H9 (cell line): ENCODE measurements at regions not wholly inside any gene's neighbourhood (a gene's known extent, or its start where the extent isn't known, plus 50 kb on each side); places are given as distances from the start of the nearest gene placed in this dataset.

ENCODE experiments used
- DNase-seq: peaks from one replicate; pipeline ENCODE4 v3.0.0-alpha.2; 2017
- H2AFZ ChIP-seq: one replicate; pipeline ENCODE4 v1.6.1; 2013; ENCODE audit warnings: mild to moderate bottlenecking, low read length, control low read depth, moderate library complexity
- H2AK5ac ChIP-seq: 2 replicates; pipeline ENCODE4 v1.6.1; 2013; ENCODE audit warnings: low read length, control low read depth, mixed read lengths; ENCODE audit not compliant: insufficient read length
- H2BK120ac ChIP-seq: one replicate; pipeline ENCODE4 v1.6.1; 2013; ENCODE audit warnings: low read depth, mild to moderate bottlenecking, low read length, control low read depth, inconsistent platforms; ENCODE audit not compliant: poor library complexity, severe bottlenecking
- H2BK12ac ChIP-seq: 2 replicates; pipeline ENCODE4 v1.6.1; 2013; ENCODE audit warnings: low read length, control low read depth, mixed read lengths, low read depth; ENCODE audit not compliant: insufficient read length
- H2BK15ac ChIP-seq: 2 replicates; pipeline ENCODE4 v1.6.1; 2013; ENCODE audit warnings: low read depth, low read length, control low read depth
- H2BK20ac ChIP-seq: one replicate; pipeline ENCODE4 v1.6.1; 2013; ENCODE audit warnings: low read depth, mild to moderate bottlenecking, low read length, control low read depth, inconsistent platforms; ENCODE audit not compliant: poor library complexity, severe bottlenecking
- H2BK5ac ChIP-seq: 2 replicates; pipeline ENCODE4 v1.6.1; 2013; ENCODE audit warnings: low read length, control low read depth, mixed read lengths; ENCODE audit not compliant: insufficient read length
- H3K14ac ChIP-seq: 2 replicates; pipeline ENCODE4 v1.6.1; 2013; ENCODE audit warnings: low read length, control low read depth; ENCODE audit not compliant: insufficient read depth
- H3K18ac ChIP-seq: 2 replicates; pipeline ENCODE4 v1.6.1; 2013; ENCODE audit warnings: low read depth, mild to moderate bottlenecking, mixed read lengths, low read length, control low read depth; ENCODE audit not compliant: insufficient read length
- H3K23ac ChIP-seq: 2 replicates; pipeline ENCODE4 v1.6.1; 2013; ENCODE audit warnings: low read length, control low read depth, mixed read lengths, low read depth; ENCODE audit not compliant: insufficient read length
- H3K23me2 ChIP-seq: 2 replicates; pipeline ENCODE4 v1.6.1; 2013; ENCODE audit warnings: low read depth, mild to moderate bottlenecking, mixed read lengths, low read length, control low read depth; ENCODE audit not compliant: insufficient read length, poor library complexity, severe bottlenecking
- H3K27ac ChIP-seq: 2 replicates; pipeline ENCODE4 v1.5.1; 2013; ENCODE audit warnings: low read length, control low read depth, mixed read lengths, low read depth; ENCODE audit not compliant: insufficient read length
- H3K27me3 ChIP-seq: 2 replicates; pipeline ENCODE4 v1.6.1; 2013; ENCODE audit warnings: low read length, control low read depth, inconsistent platforms; ENCODE audit not compliant: insufficient read depth
- H3K4ac ChIP-seq: 2 replicates; pipeline ENCODE4 v1.6.1; 2013; ENCODE audit warnings: low read depth, mild to moderate bottlenecking, control low read depth, inconsistent platforms, low read length, moderate library complexity
- H3K4me1 ChIP-seq: 2 replicates; pipeline ENCODE4 v1.6.1; 2013; ENCODE audit warnings: low read length, control low read depth, inconsistent platforms; ENCODE audit not compliant: insufficient read depth
- H3K4me2 ChIP-seq: 2 replicates; pipeline ENCODE4 v1.6.1; 2013; ENCODE audit warnings: low read length, control low read depth, mixed read lengths; ENCODE audit not compliant: insufficient read length, insufficient read depth
- H3K56ac ChIP-seq: 2 replicates; pipeline ENCODE4 v1.6.1; 2013; ENCODE audit warnings: low read depth, mild to moderate bottlenecking, mixed read lengths, low read length, control low read depth; ENCODE audit not compliant: insufficient read length
- H3K79me1 ChIP-seq: 2 replicates; pipeline ENCODE4 v1.6.1; 2013; ENCODE audit warnings: low read depth, mild to moderate bottlenecking, moderate library complexity, low read length, control low read depth, inconsistent platforms; ENCODE audit not compliant: insufficient read depth, poor library complexity, severe bottlenecking
- H3K79me2 ChIP-seq: 2 replicates; pipeline ENCODE4 v1.6.1; 2013; ENCODE audit warnings: low read length, control low read depth, inconsistent platforms; ENCODE audit not compliant: insufficient read depth
- H3K9ac ChIP-seq: 2 replicates; pipeline ENCODE4 v1.6.1; 2013; ENCODE audit warnings: low read length, control low read depth, mixed read lengths; ENCODE audit not compliant: insufficient read length; ENCODE audit errors: extremely low read depth
- H3K9me3 ChIP-seq: one replicate; pipeline ENCODE4 v1.6.1; 2013; ENCODE audit warnings: low read depth, low read length, inconsistent platforms; ENCODE audit not compliant: control insufficient read depth
- H3T11ph ChIP-seq: one replicate; pipeline ENCODE4 v1.6.1; 2013; ENCODE audit warnings: mild to moderate bottlenecking, low read length, control low read depth, inconsistent platforms
- H4K20me1 ChIP-seq: one replicate; pipeline ENCODE4 v1.6.1; 2013; ENCODE audit not compliant: control insufficient read depth, insufficient read length, insufficient read depth
- H4K5ac ChIP-seq: 2 replicates; pipeline ENCODE4 v1.6.1; 2013; ENCODE audit warnings: low read depth, mild to moderate bottlenecking, mixed read lengths, low read length, control low read depth; ENCODE audit not compliant: insufficient read length
- H4K8ac ChIP-seq: replicated peaks from 2 replicates; pipeline ENCODE4 v1.6.1; 2013; ENCODE audit warnings: low read length, control low read depth, mixed read lengths, low read depth; ENCODE audit not compliant: insufficient read length
- H4K91ac ChIP-seq: 2 replicates; pipeline ENCODE4 v1.6.1; 2013; ENCODE audit warnings: low read depth, mild to moderate bottlenecking, moderate library complexity, mixed read lengths, low read length, control low read depth; ENCODE audit not compliant: insufficient read length
- H3K27ac Mint-ChIP-seq, 3 experiments: 2 replicates in 2 of 3; 3 replicates in 1 of 3; pipeline ENCODE4 v1.8.0; 2020 to 2021; ENCODE audit warnings: mixed read lengths in 3 of 3, mild to moderate bottlenecking in 1 of 3, moderate library complexity in 1 of 3
- H3K27me3 Mint-ChIP-seq: 2 replicates; pipeline ENCODE4 v1.8.0; 2021; ENCODE audit warnings: low read depth, mild to moderate bottlenecking, moderate library complexity, mixed read lengths
- H3K36me3 Mint-ChIP-seq, 3 experiments: 2 replicates in 2 of 3; 3 replicates in 1 of 3; pipeline ENCODE4 v1.8.0; 2020 to 2021; ENCODE audit warnings: low read depth in 3 of 3, mixed read lengths in 3 of 3; ENCODE audit not compliant: insufficient read depth in 1 of 3
- H3K4me1 Mint-ChIP-seq, 2 experiments: 2 replicates each; pipeline ENCODE4 v1.8.0; 2020; ENCODE audit warnings: mixed read lengths in 2 of 2
- H3K4me3 Mint-ChIP-seq, 2 experiments: 2 replicates in 1 of 2; 3 replicates in 1 of 2; pipeline ENCODE4 v1.8.0; 2020 to 2021; ENCODE audit warnings: mild to moderate bottlenecking in 2 of 2, mixed read lengths in 2 of 2, moderate library complexity in 1 of 2
- H3K9me3 Mint-ChIP-seq, 2 experiments: 2 replicates in 1 of 2; 3 replicates in 1 of 2; pipeline ENCODE4 v1.8.0; 2020; ENCODE audit warnings: mild to moderate bottlenecking in 2 of 2, mixed read lengths in 2 of 2, moderate library complexity in 1 of 2
- WGBS: extraction: QIAGEN DNeasy Blood & Tissue Kit; methylation state at CpG from one replicate; pipeline ENCODE4 v1.1.7; 2013; ENCODE audit warnings: missing lambda C conversion rate, low lambda C conversion rate, mixed read lengths; ENCODE audit not compliant: insufficient read length; ENCODE audit errors: extremely low coverage; 5-methylcytosine and 5-hydroxymethylcytosine counted together
- TF ChIP-seq, protein P1 (sequence below): fragments of 200-600 bp; sonication (generic); conservative IDR thresholded peaks from 3 replicates; pipeline ENCODE4 v1.8.0; 2021; ENCODE audit warnings: antibody characterized with exemption, mild to moderate bottlenecking

DNA sequence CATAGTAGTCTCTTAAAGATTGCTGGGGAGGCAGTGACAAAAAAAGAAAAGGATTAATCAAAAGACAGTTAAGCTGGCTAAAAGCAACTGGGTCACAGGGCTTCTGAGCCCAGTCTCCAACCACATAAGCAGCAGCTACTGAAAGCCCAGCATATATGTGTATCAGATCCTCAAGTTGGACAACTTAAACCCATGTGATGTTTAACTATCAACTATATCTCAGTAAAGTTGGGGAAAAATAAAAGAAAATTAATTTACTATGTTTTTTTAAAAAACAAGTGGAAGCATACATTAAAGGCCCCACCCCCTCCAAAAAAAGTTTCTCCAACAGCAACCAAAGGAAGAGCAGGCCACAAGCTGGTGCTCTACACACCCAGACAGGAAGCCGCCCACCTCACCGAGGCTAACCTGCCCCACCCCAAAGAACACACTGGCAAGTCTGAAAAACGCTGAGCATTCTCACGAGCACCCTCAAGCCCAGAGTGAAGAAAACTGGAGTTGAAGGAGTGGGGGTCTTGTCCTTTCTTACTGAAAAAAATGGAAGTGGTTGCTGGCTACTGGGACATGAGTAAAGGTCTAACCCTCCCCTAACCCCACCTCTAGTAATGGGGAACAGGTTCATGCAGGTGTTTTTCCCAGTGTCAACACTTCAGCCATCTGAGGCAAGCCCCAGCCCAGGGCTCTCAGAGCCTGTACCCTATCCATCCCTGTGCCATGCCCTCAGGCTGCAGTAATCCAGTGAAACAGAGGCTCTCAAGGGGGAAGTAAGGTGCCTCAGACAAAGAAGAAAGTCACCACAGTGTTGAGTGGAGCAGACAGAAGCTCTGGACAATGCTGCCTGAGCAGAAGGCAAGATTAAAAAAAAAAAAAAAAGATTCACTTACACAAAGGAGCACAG lies 106.3 kb downstream of the GYPC start:
- Mint-ChIP-seq H3K9me3 (no peaks in the 10 kb centered on the region), H3K4me3 (no peak overlapping the region), H3K27ac (no peak overlapping the region), H3K4me1 (peaks cover 12 to 15% of the 10 kb centered on the region in 2 experiments), H3K27me3 (peaks cover 3% of the 10 kb centered on the region), H3K36me3 (no peaks in the 10 kb centered on the region; a peak in 1 of 7 replicates)
- Histone ChIP-seq H3K14ac (no peak overlapping the region), H4K8ac (no peak overlapping the region), H3K18ac (no peak overlapping the region), H2BK120ac (no peak overlapping the region), H2BK5ac (no peak overlapping the region), H3K79me1 (no peaks in the 10 kb centered on the region), H3K4ac (no peak overlapping the region), H3K9me3 (no peaks in the 10 kb centered on the region), H4K20me1 (no peaks in the 10 kb centered on the region), H3K79me2 (no peaks in the 10 kb centered on the region), H3K56ac (no peak overlapping the region), H3K27ac (no peak overlapping the region), H2AK5ac (no peak overlapping the region), H4K91ac (no peak overlapping the region), H2AFZ (no peak overlapping the region), H3T11ph (no peak overlapping the region), H4K5ac (no peak overlapping the region), H3K4me1 (peaks cover 4% of the 10 kb centered on the region; the same call in 1 of the 2 replicates), H3K9ac (no peak overlapping the region), H2BK12ac (no peak overlapping the region), H2BK15ac (no peak overlapping the region), H3K4me2 (no peak overlapping the region), H3K23me2 (no peaks in the 10 kb centered on the region), H3K27me3 (no peaks in the 10 kb centered on the region), H2BK20ac (no peak overlapping the region), H3K23ac (no peak overlapping the region)
- WGBS: no CpG with 5 or more reads among the region's 4 CpGs
- TF ChIP-seq, protein P1, sequence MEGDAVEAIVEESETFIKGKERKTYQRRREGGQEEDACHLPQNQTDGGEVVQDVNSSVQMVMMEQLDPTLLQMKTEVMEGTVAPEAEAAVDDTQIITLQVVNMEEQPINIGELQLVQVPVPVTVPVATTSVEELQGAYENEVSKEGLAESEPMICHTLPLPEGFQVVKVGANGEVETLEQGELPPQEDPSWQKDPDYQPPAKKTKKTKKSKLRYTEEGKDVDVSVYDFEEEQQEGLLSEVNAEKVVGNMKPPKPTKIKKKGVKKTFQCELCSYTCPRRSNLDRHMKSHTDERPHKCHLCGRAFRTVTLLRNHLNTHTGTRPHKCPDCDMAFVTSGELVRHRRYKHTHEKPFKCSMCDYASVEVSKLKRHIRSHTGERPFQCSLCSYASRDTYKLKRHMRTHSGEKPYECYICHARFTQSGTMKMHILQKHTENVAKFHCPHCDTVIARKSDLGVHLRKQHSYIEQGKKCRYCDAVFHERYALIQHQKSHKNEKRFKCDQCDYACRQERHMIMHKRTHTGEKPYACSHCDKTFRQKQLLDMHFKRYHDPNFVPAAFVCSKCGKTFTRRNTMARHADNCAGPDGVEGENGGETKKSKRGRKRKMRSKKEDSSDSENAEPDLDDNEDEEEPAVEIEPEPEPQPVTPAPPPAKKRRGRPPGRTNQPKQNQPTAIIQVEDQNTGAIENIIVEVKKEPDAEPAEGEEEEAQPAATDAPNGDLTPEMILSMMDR: no peak
- no peak for DNase-seq
